ENCODE measurements at regions not wholly inside any gene's neighbourhood (a gene's known extent, or its start where the extent isn't known, plus 50 kb on each side); places are given as distances from the start of the nearest gene placed in this dataset.

- Histone ChIP-seq H3K27ac (no peak overlapping the region), H3K4me3 (no peak overlapping the region), H3K9me3 (no peaks in the 10 kb centered on the region), H3K27me3 (no peaks in the 10 kb centered on the region), H3K36me3 (no peaks in the 10 kb centered on the region), H3K4me1 (peaks cover 0 to 26% (median 0%) of the 10 kb centered on the region in 12 donors)
- ATAC-seq (no peak), DNase-seq (no peak)
- intact Hi-C loops (cut with DNase I), result no loop called here
- no peak for TF ChIP-seq POLR2A (IDR thresholded peaks at IDR 0.05)
- TF ChIP-seq, protein P1, sequence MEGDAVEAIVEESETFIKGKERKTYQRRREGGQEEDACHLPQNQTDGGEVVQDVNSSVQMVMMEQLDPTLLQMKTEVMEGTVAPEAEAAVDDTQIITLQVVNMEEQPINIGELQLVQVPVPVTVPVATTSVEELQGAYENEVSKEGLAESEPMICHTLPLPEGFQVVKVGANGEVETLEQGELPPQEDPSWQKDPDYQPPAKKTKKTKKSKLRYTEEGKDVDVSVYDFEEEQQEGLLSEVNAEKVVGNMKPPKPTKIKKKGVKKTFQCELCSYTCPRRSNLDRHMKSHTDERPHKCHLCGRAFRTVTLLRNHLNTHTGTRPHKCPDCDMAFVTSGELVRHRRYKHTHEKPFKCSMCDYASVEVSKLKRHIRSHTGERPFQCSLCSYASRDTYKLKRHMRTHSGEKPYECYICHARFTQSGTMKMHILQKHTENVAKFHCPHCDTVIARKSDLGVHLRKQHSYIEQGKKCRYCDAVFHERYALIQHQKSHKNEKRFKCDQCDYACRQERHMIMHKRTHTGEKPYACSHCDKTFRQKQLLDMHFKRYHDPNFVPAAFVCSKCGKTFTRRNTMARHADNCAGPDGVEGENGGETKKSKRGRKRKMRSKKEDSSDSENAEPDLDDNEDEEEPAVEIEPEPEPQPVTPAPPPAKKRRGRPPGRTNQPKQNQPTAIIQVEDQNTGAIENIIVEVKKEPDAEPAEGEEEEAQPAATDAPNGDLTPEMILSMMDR (IDR thresholded peaks at IDR 0.05), result no peak
- 96 to 98% (median 97%) methylated on average over 7 of the region's 7 CpGs for WGBS, 4 donors
These were observed 590.2 kb upstream of the KCNMB2 start for GRCh38 chr3:177946048-177946447.

- ATAC-seq (no peak), DNase-seq (no peak)
- intact Hi-C loops (cut with DNase I), result no loop called here
- Histone ChIP-seq H3K4me1 (peaks cover 0 to 26% (median 0%) of the 10 kb centered on the region in 12 donors), H3K27ac (no peak overlapping the region), H3K4me3 (no peak overlapping the region), H3K27me3 (no peaks in the 10 kb centered on the region), H3K9me3 (no peaks in the 10 kb centered on the region), H3K36me3 (no peaks in the 10 kb centered on the region)
- WGBS, 4 donors, result 86 to 89% (median 88%) methylated on average over 1 of the region's 1 CpG
- TF ChIP-seq, protein P1 (IDR thresholded peaks at IDR 0.05), result no peak
- no peak for TF ChIP-seq POLR2A (IDR thresholded peaks at IDR 0.05)
These were observed 589.7 kb upstream of the KCNMB2 start for GRCh38 chr3:177946497-177946896.

GRCh38 chr3:177946936-177947335 is 589.3 kb upstream of the KCNMB2 start:
- H3K4me1 ChIP-seq, result peaks cover 0 to 26% (median 0%) of the 10 kb centered on the region in 12 donors
- H3K27ac ChIP-seq, result no peak overlapping the region
- ATAC-seq (no peak), DNase-seq (no peak)
- TF ChIP-seq, protein P1 (IDR thresholded peaks at IDR 0.05), result no peak
- no peak for TF ChIP-seq POLR2A (IDR thresholded peaks at IDR 0.05)
- intact Hi-C loops (cut with DNase I), result no loop called here
- no peaks in the 10 kb centered on the region for H3K27me3 ChIP-seq
- H3K9me3 ChIP-seq, result no peaks in the 10 kb centered on the region
- H3K4me3 ChIP-seq, result no peak overlapping the region
- WGBS, 4 donors, result 82 to 87% (median 84%) methylated on average over 3 of the region's 3 CpGs
- H3K36me3 ChIP-seq, result no peaks in the 10 kb centered on the region

DNA sequence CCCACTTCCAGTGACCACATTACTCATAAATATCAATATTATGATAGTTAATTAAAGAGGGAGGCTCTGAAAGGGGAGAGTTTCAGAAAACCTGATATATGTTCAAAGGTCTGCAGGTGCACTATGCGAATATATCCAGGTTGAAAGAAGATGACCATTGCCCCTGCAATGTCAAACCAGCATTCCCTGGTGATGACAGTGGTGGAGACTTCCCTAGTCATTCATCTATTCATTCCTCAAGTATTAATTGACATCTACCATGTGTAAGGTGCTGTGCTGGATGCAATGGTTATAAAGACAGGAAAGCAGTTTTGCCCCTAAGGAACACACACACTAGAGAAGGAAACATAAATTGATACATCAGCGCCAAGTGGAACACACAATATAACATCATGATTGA is 588.3 kb upstream of the KCNMB2 start:
- Histone ChIP-seq H3K4me3 (no peak overlapping the region), H3K4me1 (peaks cover 0 to 26% (median 0%) of the 10 kb centered on the region in 12 donors), H3K27me3 (no peaks in the 10 kb centered on the region), H3K36me3 (no peaks in the 10 kb centered on the region), H3K9me3 (no peaks in the 10 kb centered on the region), H3K27ac (no peak overlapping the region)
- ATAC-seq (no peak), DNase-seq (no peak)
- WGBS, 4 donors, result 93 to 100% (median 96%) methylated on average over 2 of the region's 2 CpGs
- intact Hi-C loops (cut with DNase I), result no loop called here
- no peak for TF ChIP-seq POLR2A (IDR thresholded peaks at IDR 0.05)
- TF ChIP-seq, protein P1 (IDR thresholded peaks at IDR 0.05), result no peak

Data from heart left ventricle (tissue), 16 donors.